GM18873 (cell line): ENCODE measurements at regions not wholly inside any gene's neighbourhood (a gene's known extent, or its start where the extent isn't known, plus 50 kb on each side); places are given as distances from the start of the nearest gene placed in this dataset.
"Not testable (repeated sequence)": the region's sequence is repeated elsewhere in the genome, so short reads cannot be mapped to it uniquely, and the experiment has no call there.

Experiments
- ATAC-seq: cut with Tn5 transposase; IDR thresholded peaks from one replicate; pipeline ENCODE4 v1.9.1; 2021; ENCODE audit warnings: mild to moderate bottlenecking, moderate library complexity, moderate number of reproducible peaks; ENCODE audit not compliant: unreplicated experiment, low FRiP score

GRCh38 chr7:37545619-37546534 is 97.2 kb upstream of the ELMO1 start:
- no peak for ATAC-seq

- ATAC-seq: no peak
These were observed 98.0 kb upstream of the ELMO1 start for GRCh38 chr7:37546677-37547076.

GRCh38 chr7:37549076-37549931 is 100.6 kb upstream of the ELMO1 start:
- no peak for ATAC-seq

- ATAC-seq: no peak
These were observed 101.8 kb upstream of the ELMO1 start for GRCh38 chr7:37550426-37550825.

- no peak for ATAC-seq
These were observed 102.2 kb upstream of the ELMO1 start for GRCh38 chr7:37550872-37551271.

- no peak for ATAC-seq
These were observed 103.4 kb upstream of the ELMO1 start for GRCh38 chr7:37552030-37552429.

- not testable (repeated sequence) for ATAC-seq
These were observed 103.8 kb upstream of the ELMO1 start for GRCh38 chr7:37552439-37552838.

GRCh38 chr7:37555528-37555927 is 106.9 kb upstream of the ELMO1 start:
- ATAC-seq: no peak

- no peak for ATAC-seq
These were observed 109.0 kb upstream of the ELMO1 start for GRCh38 chr7:37557571-37558209.

GRCh38 chr7:37558320-37559096 is 109.8 kb upstream of the ELMO1 start:
- ATAC-seq: no peak

GRCh38 chr7:37570145-37570544 is 113.4 kb upstream of the GPR141 start:
- no peak for ATAC-seq

- no peak for ATAC-seq
These were observed 111.8 kb upstream of the GPR141 start for GRCh38 chr7:37571806-37572205.

GRCh38 chr7:37577412-37577811 is 106.2 kb upstream of the GPR141 start:
- no peak for ATAC-seq

GRCh38 chr7:37577901-37578300 is 105.7 kb upstream of the GPR141 start:
- no peak for ATAC-seq

GRCh38 chr7:37578350-37578749 is 105.2 kb upstream of the GPR141 start:
- ATAC-seq: no peak

GRCh38 chr7:37580376-37580775 is 103.2 kb upstream of the GPR141 start:
- no peak for ATAC-seq

- not testable (repeated sequence) for ATAC-seq
These were observed 98.7 kb upstream of the GPR141 start for GRCh38 chr7:37584651-37585463.

- no peak for ATAC-seq
These were observed 92.7 kb upstream of the GPR141 start for GRCh38 chr7:37590824-37591223.

- no peak for ATAC-seq
These were observed 91.2 kb upstream of the GPR141 start for GRCh38 chr7:37592366-37592765.
